GM21576 (cell line): ENCODE measurements at regions not wholly inside any gene's neighbourhood (a gene's known extent, or its start where the extent isn't known, plus 50 kb on each side); places are given as distances from the start of the nearest gene placed in this dataset.
"Not testable (repeated sequence)": the region's sequence is repeated elsewhere in the genome, so short reads cannot be mapped to it uniquely, and the experiment has no call there.

Experiments
- ATAC-seq: cut with Tn5 transposase; IDR thresholded peaks from one replicate; pipeline ENCODE4 v1.9.1; 2021; ENCODE audit warnings: mild to moderate bottlenecking, moderate library complexity; ENCODE audit not compliant: unreplicated experiment

DNA sequence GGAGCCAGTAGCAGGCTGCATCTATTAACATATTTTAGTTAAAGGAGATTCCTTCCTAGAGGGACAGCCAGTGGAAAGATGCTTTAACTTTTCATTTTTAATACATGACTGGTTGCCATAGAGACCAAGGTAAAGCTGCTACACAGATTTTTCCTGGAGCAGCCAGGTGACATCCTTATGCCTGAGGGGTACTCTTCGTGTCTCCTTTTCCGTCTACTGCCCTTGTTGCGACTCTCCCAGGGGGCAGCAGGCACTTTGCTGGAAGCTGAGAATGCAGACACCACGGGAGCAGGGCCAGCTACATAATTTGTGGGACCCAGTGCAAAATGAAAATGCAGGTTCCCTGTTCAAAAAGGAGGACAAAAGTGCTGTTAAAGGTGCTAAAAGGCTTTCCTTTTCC is 340.4 kb downstream of the CEP170 start:
- ATAC-seq, result not testable (repeated sequence)

DNA sequence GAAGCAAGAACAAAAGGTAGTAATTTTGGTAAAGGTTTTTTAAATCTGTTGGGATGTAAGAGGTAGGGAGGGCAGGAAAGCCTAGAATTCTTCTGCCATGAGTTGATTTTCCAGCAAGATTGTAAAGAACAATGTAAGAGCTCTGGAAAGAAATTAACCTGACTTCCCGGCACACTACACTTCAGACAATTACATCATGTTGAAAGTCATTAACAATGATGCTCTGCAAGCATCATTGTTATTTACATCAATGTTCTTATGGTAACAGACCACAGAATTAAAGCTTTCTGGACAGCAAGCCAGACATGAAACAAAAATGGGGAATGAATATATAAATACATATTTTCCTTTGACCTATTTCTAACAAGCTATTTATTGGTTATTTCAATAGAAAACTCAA is 342.2 kb downstream of the CEP170 start:
- not testable (repeated sequence) for ATAC-seq

DNA sequence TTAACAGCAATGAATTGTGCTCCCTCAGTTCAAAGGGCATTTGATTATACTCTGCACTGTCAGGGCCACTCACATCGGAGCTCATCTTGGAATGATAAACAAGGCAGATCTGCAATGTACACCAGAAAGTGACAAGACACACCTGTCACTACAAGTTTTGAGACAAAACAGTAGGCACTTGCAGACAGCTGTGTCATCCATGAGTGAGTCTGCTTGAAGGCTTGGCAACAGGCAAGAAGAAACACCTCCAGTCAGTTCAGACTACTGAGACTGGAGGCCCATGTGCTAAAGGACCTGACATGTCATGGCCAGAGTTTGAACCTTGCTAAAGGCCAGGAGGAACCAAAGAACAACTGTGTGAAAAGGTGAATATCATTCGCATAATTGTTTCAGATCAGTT is 354.5 kb downstream of the CEP170 start:
- peak; percentile 67 for ATAC-seq

DNA sequence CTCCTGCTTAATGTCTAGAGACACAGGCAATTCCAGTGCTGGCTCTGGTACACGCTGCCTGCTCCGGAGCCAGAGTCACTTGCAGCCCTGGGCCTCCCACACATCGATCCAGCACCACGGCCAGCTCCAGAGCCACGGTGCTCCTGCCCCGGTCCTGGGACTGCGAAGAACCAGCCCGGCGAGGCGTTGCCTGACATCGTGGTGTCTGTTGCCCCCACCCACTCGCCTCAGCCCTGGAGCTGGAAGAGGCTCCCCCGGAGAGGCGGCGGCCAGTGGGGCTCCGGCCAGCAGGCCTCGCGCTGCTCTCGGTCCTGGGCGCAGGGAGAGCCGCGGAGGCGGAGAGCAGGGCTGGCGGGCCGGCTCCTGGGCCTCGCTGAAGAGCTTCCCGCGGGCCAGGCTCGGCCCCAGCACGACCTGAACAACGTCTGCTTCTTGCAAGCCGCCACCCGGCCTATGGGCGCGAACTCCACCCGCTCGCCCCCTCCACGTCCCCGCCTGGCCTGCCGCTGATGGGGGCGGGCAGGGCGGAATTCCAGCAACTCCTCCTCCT is 364.8 kb downstream of the CEP170 start:
- ATAC-seq, result no peak

DNA sequence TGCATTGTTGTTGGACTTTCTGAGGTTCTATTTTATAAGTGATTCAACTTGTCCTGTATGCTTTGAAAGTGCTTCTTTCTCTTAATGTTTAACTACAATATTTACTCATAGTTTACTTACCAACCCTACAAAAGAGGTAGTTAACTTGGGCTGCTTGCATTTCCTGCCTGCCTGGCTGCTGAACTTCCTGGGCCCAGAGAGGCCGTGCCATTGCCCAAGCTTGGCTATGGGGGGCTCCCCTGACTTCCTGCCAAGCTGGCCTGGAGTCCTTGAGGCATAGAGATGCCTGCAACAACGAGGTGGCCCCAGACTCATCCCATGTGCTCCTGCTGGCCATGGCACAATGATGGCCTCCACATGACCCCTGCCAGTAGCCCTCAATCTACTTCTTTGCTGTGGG is 361.6 kb upstream of the PLD5 start:
- peak; percentile 77 for ATAC-seq

DNA sequence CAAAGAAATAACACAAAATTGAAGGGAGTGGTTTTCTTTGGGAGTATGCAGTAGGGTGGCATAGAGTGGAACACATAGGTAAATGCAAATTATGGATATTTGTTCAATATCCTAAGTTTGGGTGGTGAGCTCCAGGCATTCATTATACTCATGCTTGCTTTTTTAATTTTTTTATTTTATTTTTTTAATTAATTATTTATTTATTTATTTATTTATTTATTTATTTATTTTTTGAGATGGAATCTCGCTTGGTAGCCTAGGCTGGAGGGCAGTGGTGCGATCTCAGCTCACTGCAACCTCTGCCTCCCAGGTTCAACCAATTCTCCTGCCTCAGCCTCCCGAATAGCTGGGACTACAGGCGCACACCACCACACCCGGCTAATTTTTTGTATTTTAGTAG is 355.5 kb upstream of the PLD5 start:
- not testable (repeated sequence) for ATAC-seq

DNA sequence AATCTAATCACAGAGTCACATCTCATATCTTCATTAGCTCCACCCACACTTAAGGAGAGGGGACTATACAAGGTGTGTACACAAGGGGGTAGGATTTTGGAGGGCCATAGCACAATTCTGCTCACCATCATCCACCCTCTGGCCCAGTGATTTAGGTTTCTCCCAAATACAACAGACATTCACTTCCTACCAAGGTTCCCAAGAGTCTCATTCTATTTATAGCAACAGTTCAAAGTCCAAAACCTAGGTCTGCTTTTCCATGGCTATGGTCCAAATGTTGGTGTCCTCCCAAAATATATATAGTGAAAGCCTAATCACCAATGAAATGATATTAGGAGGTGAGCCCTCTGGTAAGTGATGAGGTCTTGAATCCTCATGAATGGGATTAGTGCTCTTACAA is 353.2 kb upstream of the PLD5 start:
- ATAC-seq, result no peak

DNA sequence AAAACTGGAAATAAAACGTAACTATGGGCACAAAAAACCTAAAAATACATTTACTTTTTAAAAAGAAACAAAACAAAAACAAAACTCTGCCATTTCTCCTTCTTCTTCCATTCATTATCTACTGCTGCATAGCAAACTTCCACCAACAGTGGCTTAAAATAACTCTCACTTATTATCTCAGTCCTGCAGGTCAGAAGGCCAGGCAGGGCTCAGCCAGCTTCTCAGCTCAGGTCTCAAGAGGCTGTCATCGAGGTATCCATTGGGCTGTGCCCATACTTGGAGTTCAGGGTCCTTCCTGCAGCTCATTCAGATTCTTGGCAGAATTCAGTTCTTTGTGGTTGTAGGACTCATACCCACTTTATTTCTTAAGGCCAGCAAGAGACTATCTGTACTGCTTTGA is 352.7 kb upstream of the PLD5 start:
- ATAC-seq, result no peak

DNA sequence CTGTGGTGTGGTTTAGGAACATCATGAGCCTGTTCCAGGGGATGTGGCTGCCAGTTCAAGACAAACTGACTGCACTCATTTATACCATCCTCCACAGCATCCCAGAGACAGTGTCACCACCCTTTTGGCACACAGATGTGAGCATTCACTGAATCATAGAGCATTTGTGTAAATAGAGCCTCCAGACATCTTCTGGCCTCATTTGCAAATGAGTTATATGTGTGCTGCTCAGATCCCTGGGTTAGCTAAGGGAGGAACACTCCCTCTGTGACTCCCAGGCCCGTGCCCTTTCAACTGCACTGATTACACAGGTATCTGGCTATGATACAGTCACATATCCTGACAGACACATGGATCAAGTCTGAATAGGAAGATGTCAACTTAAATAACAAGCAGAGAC is 351.5 kb upstream of the PLD5 start:
- ATAC-seq, result no peak

DNA sequence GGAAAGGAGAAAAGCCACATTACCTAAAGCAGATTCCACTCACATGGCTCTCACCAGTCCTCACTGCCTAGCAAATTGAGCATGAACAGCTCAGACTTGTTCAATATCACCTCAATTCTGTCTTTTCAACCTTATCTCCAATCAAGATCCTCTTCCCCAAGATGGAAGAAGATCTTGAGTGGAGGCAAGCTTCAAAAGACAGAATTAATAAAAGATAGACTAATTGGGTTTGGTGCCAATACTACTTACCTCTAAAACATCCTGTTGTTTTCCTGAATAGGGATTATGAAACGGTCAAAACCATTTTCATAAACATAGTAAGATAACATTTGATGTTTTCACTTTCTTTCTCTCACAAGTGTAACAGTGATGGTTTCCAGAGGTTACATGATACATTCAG is 349.2 kb upstream of the PLD5 start:
- ATAC-seq, result no peak

DNA sequence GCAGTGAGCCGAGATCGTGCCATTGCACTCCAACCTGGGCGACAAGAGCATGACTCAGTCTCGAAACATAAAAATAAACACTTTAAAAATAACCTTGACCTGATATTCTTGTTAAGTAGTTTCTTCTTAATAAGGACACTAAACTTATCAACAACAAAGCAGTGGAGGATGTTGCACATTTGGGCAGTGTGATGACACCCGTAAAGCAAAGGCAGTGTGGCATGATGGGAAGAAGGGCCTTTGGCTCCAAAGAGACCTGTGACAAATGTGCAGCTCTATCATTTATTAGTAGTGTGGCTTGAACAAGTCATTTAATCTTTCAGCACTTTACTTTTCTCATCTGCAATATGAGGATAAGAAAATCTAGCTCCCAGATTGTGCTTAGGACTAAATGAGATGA is 348.0 kb upstream of the PLD5 start:
- ATAC-seq, result no peak

DNA sequence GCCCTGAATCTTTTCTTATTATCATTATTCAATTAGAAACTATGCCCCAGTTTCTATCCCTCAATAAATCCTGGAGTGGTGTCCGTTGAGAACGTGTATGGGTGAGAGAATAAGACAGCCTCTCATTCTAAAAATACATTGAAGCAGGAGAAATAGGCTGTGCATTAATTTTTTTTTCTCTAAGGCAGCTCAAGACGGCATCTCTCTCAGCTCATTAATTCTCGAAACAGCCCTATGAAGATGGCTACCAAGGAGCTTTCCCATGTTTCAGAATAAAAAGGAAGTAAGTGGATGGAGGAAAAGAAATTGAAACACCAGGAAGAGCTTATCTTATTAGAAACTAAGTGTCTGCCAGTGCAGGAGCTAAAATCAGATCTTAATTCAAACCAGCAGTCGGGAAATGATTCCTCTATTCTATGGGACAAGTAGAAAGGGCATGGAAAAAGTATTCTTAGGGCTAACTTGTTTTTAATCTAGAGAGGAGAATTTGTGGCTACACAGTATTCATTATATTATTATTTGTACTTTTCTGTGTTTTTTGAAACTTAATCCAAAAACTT is 347.1 kb upstream of the PLD5 start:
- ATAC-seq, result no peak

DNA sequence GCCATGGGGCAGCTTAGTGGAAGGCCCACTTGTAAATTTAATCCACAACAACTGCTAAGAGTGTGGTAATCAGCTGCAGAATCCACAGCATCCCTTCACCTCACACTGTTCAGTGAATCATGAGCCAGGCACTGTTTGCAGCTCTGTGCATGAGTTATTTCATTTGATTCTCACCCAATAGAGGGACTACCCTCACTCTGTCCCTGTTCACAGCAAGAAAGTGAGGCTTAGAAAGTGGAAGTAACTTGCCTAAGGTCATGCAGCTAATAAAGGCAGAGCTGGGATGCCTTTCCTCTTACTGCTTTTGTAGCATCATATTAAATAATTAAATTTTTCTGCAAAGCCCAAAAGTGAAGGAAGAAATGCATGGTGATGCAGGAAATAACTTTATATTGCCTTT is 346.5 kb upstream of the PLD5 start:
- ATAC-seq, result no peak

DNA sequence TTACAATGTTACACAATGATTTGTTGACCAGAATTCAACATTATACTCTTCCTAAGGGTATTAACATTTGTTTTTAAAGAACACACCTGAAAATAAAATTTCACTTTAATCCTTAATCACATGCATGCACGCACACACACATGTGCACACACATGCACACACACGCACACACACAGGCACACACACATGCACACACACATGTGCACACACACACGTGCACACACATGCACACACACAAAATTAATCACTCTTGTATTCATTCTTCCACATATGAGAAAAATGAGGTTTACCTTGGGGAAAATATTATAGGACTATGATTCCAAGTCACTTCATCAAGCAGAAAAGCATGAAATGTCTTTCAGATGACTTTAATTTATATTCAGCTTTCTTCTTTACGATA is 331.8 kb upstream of the PLD5 start:
- ATAC-seq, result no peak

DNA sequence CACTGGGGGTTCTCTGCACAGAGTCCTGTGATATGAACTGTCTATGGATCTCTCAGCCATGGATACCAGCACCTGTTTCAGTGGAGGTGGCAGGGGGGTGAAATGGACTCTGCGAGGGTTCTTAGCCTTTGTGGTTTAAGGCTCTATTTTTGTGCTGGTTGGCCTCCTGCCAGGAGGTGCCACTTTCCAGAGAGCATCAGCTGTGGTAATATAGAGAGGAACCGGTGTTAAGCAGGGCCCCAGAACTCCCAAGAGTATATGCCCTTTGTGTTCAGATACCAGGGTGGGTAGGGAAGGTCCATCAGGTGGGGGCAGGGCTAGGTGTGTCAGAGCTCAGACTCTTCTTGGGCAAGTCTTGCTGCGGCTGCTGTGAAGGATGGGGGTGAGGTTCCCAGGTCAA is 330.0 kb upstream of the PLD5 start:
- ATAC-seq, result no peak

DNA sequence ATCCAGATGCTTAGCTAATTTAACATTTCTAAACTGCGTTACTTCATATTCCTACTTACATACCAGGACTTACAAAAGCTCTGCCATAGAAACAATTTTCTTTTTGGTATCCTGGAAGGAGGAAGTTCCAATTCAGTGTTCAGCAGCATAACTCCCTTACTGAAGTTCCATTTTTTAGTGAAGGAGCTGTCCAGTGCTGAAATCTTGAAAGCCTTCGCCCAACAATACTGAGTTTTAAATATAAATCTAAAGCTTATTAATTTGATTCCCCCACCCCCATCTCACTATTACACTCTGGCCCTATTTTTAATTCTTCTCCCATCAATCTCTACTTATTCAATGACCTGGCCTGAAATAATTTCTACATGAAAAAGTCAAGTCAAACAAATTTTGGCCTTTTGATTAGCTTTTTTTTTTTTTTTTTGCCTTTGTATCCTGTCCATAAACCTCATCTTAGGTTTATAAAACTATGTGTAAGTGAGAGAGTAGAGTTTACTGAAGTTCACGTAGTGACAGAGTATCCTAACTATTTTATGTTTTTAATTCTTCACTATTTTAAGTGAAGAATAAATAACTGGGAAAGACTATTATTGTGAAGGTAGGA is 323.0 kb upstream of the PLD5 start:
- no peak for ATAC-seq

DNA sequence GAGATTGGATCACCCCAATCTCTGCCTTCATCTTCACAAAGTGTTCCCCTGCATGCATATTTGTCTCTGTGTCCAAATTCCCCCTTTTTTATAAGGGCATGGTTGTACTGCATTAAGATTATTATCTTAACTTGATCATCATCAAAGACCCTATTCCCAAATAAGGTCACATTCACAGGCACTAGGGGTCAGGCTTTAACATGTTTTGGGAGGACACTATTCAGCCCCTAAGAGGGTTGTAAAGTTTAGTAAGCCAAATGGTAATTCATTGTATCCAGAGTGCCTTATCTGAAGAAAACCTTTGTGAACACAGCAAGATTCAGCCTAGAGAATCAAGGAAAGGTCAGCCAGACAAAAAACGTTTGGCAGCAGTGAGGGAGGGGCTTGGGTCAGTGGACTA is 317.6 kb upstream of the PLD5 start:
- no peak for ATAC-seq

DNA sequence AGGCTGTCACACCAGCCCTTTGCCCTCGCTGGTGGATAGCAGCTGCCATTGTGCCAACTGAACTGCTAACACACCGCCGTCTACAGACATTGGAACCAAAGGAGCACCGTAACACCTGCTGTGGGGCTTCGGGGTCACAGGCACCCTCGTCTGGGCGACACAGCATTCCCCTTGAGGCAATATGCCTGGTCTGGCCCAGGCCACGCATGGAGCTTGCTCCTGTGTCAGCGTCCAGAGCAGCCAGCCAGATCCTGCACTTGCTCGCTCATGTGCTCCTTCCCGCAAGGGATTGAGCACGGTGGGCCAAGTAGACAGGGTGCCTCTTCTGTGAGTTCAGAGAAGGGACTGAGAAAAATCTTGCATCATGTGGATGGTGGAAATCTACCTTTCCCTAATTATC is 314.6 kb upstream of the PLD5 start:
- ATAC-seq, result no peak

DNA sequence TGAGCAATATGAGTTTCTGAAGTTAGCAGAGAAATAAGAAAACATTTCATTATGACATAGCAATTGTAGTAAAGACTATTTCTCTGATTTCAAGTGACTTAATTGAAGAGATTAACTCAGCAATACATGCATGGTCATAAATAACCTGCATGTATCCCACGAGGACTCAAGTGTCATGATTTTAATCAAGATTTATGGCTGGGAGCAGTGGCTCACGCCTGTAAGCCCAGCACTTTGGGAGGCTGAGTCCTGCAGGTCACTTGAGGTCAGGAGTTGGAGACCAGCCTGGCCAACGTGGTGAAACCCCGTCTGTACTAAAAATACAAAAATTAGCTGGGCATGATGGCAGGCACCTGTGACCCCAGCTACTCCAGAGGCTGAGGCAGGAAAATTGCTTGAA is 311.9 kb upstream of the PLD5 start:
- ATAC-seq, result no peak

DNA sequence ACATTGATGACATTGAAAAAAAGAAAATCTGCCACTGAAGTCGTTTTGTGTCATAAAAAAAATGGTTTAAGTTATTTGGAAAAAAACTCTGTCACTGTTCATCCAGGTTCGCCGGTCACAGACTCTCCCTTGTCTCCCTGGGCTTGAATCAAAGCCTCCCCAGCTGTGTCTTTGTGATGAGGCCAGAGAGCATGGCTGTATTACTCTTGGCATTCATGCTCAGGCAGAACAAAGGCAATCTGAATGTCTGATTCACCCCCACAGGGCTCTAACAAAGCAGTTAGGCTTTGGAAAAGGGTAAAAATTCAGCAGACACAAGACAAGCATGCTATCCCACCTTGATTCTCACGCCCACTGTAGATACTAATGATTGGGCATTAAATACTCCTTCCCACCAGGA is 304.3 kb upstream of the PLD5 start:
- ATAC-seq, result no peak

DNA sequence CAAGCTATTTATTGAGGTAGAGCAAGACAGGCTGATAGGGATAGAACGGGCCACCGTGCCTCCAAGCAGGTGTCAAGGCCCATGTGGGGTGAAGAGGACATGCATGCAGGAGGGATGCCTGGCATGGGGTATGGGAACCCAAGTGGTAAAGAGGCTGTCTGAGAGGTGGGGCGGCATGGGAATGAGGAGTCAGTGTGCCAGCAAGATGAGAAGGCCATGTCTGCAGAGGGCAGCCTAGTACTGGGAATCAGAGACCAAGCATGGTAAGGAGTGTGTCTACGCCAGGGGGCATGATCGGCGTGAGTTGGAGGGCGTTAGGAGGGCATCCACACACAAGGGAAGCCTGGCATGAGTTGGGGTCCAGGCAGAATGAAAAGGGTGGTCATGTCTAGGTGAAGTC is 303.7 kb upstream of the PLD5 start:
- ATAC-seq, result no peak

DNA sequence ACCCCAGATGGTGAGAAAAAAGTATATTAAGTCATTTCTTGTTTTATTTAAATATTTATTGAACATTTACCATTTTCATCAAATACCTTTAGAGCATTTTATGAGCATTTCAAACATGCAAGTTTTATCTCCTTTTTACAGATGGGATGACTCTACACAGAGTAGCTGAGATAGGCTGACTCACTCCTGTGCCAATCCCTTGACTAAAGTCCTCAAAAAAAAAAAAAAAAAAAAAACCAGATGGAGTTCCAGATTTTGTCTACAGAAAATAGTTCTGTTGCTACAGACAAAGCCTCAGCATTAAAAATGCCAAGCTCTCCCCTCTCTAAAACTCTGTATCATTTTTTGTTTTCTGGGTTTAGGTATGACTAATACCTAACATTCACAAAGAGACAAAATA is 303.0 kb upstream of the PLD5 start:
- no peak for ATAC-seq

DNA sequence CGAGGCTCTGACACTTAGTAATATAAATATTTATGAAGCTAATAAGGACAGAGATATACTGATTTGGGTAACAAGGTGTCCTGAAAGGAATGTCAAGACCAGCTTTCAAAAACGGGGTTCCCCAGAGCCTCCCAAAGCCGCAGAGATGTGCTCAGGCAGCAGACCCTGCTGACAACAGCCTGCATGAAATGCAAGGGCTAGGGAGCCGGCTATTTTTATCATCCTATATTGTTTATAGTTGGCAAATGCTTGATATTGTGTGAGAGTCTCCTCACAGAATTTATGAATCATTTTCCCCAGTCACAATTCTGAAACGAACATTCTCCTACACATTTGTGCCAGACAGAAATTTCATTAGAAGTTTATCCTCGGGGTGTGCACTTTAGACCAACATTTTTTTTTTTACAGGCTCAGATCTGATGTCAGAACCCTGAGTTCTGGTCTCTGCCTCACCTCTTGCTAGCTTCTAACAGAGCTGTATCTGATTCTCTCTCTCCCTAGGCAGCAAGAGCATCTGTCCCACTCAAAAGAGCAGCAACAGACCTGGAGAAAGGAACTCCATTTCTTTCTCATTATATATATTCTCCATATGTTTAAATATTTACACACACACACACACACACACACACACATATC is 302.3 kb upstream of the PLD5 start:
- ATAC-seq, result no peak
